ENCODE measurements at regions not wholly inside any gene's neighbourhood (a gene's known extent, or its start where the extent isn't known, plus 50 kb on each side); places are given as distances from the start of the nearest gene placed in this dataset.
"Not testable (repeated sequence)": the region's sequence is repeated elsewhere in the genome, so short reads cannot be mapped to it uniquely, and the experiment has no call there.

DNA sequence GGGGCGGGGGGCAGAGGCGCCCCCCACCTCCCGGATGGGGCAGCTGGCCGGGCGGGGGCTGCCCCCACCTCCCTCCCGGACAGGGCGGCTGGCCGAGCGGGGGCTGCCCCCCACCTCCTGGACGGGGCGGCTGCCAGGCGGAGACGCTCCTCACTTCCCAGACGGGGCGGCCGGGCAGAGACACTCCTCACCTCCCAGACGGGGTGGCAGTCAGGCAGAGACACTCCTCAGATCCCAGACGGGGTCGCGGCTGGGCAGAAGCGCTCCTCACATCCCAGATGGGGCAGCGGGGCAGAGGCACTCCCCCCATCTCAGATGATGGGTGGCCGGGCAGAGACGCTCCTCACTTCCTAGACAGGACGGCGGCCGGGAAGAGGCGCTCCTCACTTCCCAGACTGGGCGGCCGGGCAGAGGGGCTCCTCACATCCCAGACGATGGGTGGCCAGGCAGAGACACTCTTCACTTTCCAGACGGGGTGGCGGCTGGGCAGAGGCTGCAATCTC lies 240.1 kb downstream of the NPIPA7 start:
- DNase-seq (ENCODE audit: low read depth) = not testable (repeated sequence)

- not testable (repeated sequence) for DNase-seq (ENCODE audit: low read depth)
Observed at GRCh38 chr16:16624367-16624766, 245.4 kb downstream of the NPIPA7 start.

DNA sequence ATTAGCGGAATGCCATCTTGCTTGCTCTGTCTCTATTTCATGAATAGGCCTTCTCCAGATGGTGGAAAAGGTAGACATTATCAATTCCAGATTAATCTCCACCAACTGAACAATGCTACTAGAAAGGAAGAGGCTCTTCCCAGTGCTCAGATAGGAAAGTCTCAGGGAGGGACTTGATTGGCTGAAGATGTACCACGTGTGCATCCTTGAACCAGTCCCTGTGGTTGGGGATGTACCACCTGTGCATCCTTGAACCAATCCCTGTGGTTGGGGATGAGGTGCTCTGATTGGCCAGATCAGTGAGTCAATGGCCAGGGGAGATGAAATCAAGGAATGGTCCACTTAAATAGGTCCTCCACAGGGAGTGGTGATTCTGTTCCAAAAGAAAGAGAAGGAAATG lies 246.2 kb downstream of the NPIPA7 start:
- not testable (repeated sequence) for DNase-seq (ENCODE audit: low read depth)

DNA sequence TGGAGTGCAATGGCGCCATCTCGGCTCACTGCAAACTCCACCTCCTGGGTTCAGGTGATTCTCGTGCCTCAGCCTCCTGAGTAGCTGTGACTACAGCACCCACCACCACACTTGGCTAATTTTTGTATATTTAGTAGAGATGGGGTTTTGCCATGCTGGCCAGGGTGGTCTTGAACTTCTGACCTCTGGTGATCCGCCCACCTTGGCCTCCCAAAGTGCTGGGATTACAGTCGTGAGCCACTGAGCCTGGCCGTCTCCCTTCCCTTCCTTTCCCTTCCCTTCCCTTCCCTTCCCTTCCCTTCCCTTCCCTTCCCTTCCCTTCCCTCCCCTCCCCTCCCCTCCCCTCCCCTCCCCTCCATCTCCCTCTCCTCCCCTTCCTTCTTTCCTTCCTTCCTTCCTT lies 248.9 kb downstream of the NPIPA7 start:
- DNase-seq (ENCODE audit: low read depth) = not testable (repeated sequence)

GRCh38 chr16:16638231-16638630 lies 259.3 kb downstream of the NPIPA7 start:
- not testable (repeated sequence) for DNase-seq (ENCODE audit: low read depth)

- DNase-seq (ENCODE audit: low read depth) = not testable (repeated sequence)
Observed at GRCh38 chr16:16638714-16639113, 259.8 kb downstream of the NPIPA7 start.

GRCh38 chr16:16643828-16644227 lies 264.9 kb downstream of the NPIPA7 start:
- DNase-seq (ENCODE audit: low read depth) = not testable (repeated sequence)

DNA sequence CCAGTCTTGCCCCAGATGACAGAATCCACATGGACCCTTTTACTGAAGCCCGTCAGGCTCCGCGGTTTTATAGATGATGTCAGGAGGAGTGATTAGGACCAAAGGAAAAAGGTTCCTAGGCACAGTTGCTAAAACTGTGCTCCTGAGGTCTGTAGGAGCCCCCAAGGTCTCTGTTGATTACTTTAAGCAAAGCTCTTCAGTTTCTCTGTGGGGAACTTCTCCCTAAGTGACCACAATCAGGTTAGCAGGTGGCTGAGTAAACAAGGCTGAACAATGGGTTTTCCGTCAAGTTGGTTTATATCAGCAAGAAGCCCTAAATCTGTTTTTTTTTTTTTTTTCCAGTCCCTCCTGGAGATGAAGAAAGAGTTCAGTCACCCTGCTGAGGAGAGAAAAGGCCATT lies 269.1 kb downstream of the NPIPA7 start:
- DNase-seq (ENCODE audit: low read depth) = not testable (repeated sequence)

GRCh38 chr16:16672180-16672812 lies 293.4 kb downstream of the NPIPA7 start:
- DNase-seq (ENCODE audit: low read depth) = not testable (repeated sequence)

GRCh38 chr16:16674820-16675219 lies 295.9 kb downstream of the NPIPA7 start:
- not testable (repeated sequence) for DNase-seq (ENCODE audit: low read depth)

GRCh38 chr16:16721849-16722248 lies 342.9 kb downstream of the NPIPA7 start:
- not testable (repeated sequence) for DNase-seq (ENCODE audit: low read depth)

- not testable (repeated sequence) for DNase-seq (ENCODE audit: low read depth)
Observed at GRCh38 chr16:16722666-16723065, 343.7 kb downstream of the NPIPA7 start.

DNA sequence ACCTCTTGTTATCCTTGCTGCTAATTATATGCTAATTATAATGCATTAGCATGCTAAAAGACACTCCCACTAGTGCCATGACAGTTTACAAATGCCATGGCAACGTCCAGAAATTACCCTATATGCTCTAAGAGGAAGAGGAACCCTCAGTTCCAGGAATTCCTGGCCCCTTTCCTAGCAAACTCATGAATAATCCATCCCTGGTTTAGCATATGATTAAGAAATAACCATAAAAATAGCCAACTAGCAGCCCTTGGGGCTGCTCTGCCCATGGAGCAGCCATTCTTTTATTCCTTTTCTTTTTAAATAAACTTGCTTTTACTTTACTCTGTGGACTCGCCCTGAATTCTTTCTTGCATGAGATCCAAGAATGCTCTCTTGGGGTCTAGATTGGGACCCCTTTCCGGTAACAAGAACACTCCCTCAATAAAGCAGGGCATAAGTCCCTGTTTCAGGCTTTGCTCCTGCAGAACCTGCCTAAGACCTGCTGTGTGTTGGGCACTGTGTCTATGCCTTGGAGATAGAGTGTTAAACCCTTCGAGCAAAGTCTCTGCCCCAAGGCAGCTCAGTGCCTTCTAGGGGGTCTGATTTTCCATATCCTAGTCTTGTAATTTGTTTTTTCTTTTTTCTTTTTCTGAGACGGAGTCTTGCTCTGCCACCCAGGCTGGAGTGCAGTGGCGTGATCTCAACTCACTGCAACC lies 345.0 kb downstream of the NPIPA7 start:
- DNase-seq (ENCODE audit: low read depth) = not testable (repeated sequence)

- DNase-seq (ENCODE audit: low read depth) = not testable (repeated sequence)
Observed at GRCh38 chr16:16727048-16727447, 348.1 kb downstream of the NPIPA7 start.

- not testable (repeated sequence) for DNase-seq (ENCODE audit: low read depth)
Observed at GRCh38 chr16:16742573-16742972, 363.6 kb downstream of the NPIPA7 start.

- DNase-seq (ENCODE audit: low read depth) = not testable (repeated sequence)
Observed at GRCh38 chr16:16754992-16755667, 376.2 kb downstream of the NPIPA7 start.

GRCh38 chr16:16763449-16763848 lies 384.5 kb downstream of the NPIPA7 start:
- DNase-seq (ENCODE audit: low read depth) = no peak

DNA sequence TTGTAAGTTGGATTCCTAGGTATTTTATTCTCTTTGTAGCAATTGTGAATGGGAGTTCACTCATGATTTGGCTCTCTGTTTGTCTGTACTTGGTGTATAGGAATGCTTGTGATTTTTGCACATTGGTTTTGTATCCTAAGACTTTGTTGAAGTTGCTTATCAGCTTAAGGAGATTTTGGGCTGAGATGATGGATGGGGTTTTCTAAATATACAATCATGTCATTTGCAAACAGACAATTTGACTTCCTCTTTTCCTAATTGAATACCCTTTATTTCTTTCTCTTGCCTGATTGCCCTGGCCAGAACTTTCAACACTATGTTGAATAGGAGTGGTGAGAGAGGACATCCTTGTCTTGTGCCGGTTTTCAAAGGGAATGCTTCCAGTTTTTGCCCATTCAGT lies 391.8 kb downstream of the NPIPA7 start:
- not testable (repeated sequence) for DNase-seq (ENCODE audit: low read depth)

GRCh38 chr16:16774389-16774788 lies 395.4 kb downstream of the NPIPA7 start:
- DNase-seq (ENCODE audit: low read depth) = no peak

DNA sequence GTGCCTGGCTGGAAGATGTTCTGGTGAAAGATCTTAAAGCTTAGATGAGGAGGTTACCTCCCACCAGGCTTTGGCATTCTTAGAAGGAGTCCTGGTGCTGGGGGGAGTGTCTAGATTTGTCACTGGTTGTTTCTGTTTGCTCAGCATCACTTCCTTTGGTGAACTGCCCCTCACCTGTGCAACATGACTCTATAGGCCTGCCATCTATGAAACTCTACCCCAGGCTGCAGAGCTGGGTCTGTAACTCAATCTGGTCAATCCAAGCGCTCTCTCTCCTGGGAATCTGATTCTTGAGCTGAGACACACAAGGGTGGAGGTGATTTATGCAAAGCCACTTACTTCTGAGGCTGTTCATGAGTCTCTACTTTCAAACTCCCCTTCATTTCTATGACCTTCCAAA lies 399.4 kb downstream of the NPIPA7 start:
- DNase-seq (ENCODE audit: low read depth) = no peak

DNA sequence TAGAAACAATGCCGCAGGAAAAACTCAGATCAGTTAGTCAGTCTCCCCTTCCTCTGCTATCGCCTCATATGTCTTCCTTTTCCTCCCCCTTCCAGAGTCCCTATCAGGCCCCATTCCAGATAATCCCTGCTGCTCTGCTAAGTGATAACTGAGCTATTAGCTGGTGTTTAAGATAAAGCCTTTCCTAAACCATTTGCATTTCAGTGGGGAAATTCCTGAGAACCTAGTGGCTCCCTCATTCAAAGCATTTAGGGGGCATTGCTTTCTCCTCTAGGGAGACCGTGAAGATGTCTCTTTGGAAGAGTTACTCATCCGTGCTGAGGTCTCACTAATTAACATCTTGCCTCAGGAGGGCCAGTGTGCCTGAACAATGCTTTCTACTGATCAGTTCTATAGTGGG lies 401.6 kb downstream of the NPIPA7 start:
- no peak for DNase-seq (ENCODE audit: low read depth)

DNA sequence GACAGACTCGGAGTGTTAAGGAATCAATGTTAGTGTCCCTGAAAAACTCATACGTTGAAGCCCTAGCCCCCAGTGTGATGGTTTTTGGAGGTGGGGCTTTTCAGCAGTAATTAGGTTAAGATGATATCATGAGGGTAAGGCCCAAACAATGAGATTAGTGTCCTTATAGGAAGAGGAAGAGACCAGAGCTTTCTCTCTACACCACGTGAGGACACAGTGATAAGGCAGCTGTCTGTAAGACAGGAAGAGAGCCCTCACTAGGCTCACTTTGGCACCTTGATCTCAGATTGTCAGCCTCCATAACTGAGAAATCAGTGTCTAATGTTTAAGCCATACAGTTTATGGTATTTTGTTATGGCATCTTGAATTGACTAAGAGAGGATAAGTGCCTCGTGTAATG lies 403.2 kb downstream of the NPIPA7 start:
- no peak for DNase-seq (ENCODE audit: low read depth)

DNA sequence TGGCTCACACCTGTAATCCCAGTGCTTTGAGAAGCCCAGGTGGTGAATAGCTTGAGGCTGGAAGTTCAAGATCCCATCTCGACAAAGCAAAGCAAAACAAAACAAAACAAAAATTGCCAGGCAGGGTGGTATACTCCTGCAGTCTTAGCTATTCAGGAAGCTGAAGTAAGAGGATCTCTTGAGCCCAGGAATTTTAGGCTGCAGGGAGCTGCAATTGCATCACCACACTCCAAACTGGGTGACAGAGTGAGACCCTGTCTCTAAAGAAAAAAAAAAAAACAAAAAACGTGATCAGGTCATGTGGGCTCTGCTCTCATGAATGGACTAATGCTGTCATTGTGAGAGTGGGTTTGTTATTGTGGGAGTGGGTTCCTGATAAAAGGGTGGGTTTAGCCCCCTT lies 409.1 kb downstream of the NPIPA7 start:
- no peak for DNase-seq (ENCODE audit: low read depth)
